Esophagus muscularis mucosa (tissue), 4 donors: ENCODE measurements at regions not wholly inside any gene's neighbourhood (a gene's known extent, or its start where the extent isn't known, plus 50 kb on each side); places are given as distances from the start of the nearest gene placed in this dataset.
A peak's percentile ranks its signal among the peaks of the same experiment; 100 is the strongest.

Source experiments
- DNase-seq: peaks from one replicate; pipeline ENCODE4 v3.0.0-alpha.2; 2017; ENCODE audit errors: extremely low spot score
- H3K27ac ChIP-seq, 4 donors: fragments of 200-600 bp; sonication (generic); replicated peaks in 1 of 4; 1 replicate in 3 of 4; 2 replicates in 1 of 4; pipeline ENCODE4 v1.5.1; 2016 to 2019; ENCODE audit warnings: mild to moderate bottlenecking in 1 of 4
- H3K27me3 ChIP-seq, 4 donors: fragments of 200-600 bp; sonication (generic); one replicate each; pipeline versions ENCODE4 v1.5.1 to v1.6.0; 2016 to 2019
- H3K36me3 ChIP-seq, 4 donors: fragments of 200-600 bp; sonication (generic); one replicate each; pipeline ENCODE4 v1.5.1; 2016 to 2019
- H3K4me1 ChIP-seq, 4 donors: fragments of 200-600 bp; sonication (generic); one replicate each; pipeline ENCODE4 v1.5.1; 2016 to 2019
- H3K4me3 ChIP-seq, 4 donors: fragments of 200-600 bp; sonication (generic); 1 replicate in 2 of 4; 2 replicates in 2 of 4; pipeline ENCODE4 v1.5.1; 2016 to 2019; ENCODE audit warnings: mild to moderate bottlenecking in 4 of 4, moderate library complexity in 1 of 4
- H3K9me3 ChIP-seq, 4 donors: fragments of 200-600 bp; sonication (generic); 1 replicate in 3 of 4; 2 replicates in 1 of 4; pipeline ENCODE4 v1.5.1; 2016 to 2019
- CTCF ChIP-seq, 3 experiments: fragments of 200-600 bp in 2 of 3; fragments of 450-650 bp in 1 of 3; sonication (generic) in 2 of 3; IDR thresholded peaks; one replicate each; pipeline ENCODE4 v1.5.1; 2017 to 2019; ENCODE audit warnings: antibody characterized with exemption in 3 of 3, mild to moderate bottlenecking in 2 of 3, moderate library complexity in 1 of 3
- EP300 ChIP-seq: sonication (generic); formaldehyde crosslinking; IDR thresholded peaks from one replicate; pipeline ENCODE4 v1.6.1; 2017; ENCODE audit warnings: antibody characterized with exemption
- POLR2A ChIP-seq: fragments of 450-650 bp; IDR thresholded peaks from one replicate; pipeline ENCODE4 v1.6.1; 2017; ENCODE audit warnings: antibody characterized with exemption, moderate library complexity, mild to moderate bottlenecking, low read depth
- POLR2AphosphoS5 ChIP-seq, 2 donors: sonication (generic); formaldehyde crosslinking; IDR thresholded peaks; one replicate each; pipeline ENCODE4 v1.6.1; 2017; ENCODE audit warnings: antibody characterized with exemption in 2 of 2
- WGBS: methylation state at CpG from one replicate; pipeline ENCODE4 v1.1.5; 2018; 5-methylcytosine and 5-hydroxymethylcytosine counted together
- intact Hi-C: fragments of 100-400 bp; cut with DNase I; formaldehyde crosslinking; loops from one replicate; pipeline ENCODE4 v1.15.1; 2023

DNA sequence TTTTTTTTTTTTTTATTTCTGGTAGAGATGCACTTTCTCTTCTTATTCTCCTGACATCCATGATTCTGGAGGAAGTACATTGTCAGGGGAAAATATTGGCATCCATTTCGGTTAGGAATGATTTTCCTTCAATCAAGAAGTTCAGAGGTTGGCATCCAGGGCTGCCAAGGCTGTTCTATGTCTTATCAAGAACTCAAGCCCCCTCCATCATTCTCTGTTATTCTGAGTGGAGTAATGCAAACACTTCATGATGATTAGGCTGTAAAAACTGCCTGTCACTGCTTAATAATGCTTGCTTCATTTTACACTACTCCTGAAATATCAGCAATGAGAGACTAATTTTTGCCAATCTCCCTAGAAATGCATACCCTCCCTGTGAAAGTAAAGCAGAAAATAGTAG, 417.1 kb upstream of the NFIA start:
- no peak for DNase-seq
- no peaks in the 10 kb centered on the region for H3K27me3 ChIP-seq
- no peak overlapping the region for H3K4me3 ChIP-seq
- no peaks in the 10 kb centered on the region for H3K4me1 ChIP-seq
- intact Hi-C loops: no loop called here
- no peak overlapping the region for H3K27ac ChIP-seq
- H3K9me3 ChIP-seq: no peaks in the 10 kb centered on the region
- WGBS: 94% methylated on average over 1 of the region's 1 CpG
- no peak for TF ChIP-seq EP300
- no peak for TF ChIP-seq POLR2AphosphoS5 (IDR thresholded peaks at IDR 0.05)
- no peak for TF ChIP-seq POLR2A
- no peak for TF ChIP-seq CTCF (IDR thresholded peaks at IDR 0.05)
- H3K36me3 ChIP-seq: no peaks in the 10 kb centered on the region

DNA sequence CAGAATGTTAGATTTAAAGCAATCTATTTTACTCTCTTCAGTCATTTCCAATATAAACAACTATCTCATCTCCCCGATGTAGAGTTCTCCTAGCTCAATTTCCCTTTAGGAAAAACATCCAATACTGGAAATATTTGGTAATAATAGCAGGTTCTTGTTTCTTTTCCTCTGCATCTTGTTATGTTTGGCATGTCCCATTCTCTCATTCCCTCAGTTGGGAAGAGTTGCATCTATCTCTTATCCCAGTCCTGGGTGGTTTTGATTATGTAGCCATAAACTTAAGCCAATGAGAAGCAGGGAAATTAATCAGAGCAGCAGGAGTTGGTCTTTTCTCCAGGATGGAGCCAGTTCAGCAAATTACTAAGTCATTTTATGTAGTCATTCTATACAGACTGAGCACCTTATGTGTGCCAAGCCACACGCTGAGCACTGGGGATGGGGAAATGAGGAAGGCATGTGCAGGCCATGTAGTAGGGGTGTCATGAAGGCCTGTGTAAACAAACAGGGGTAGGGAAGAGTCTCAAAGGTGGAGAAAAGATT, 418.2 kb upstream of the NFIA start:
- no peak overlapping the region for H3K27ac ChIP-seq
- H3K9me3 ChIP-seq: no peaks in the 10 kb centered on the region
- no peaks in the 10 kb centered on the region for H3K4me1 ChIP-seq
- no peaks in the 10 kb centered on the region for H3K36me3 ChIP-seq
- no peak for TF ChIP-seq POLR2AphosphoS5 (IDR thresholded peaks at IDR 0.05)
- TF ChIP-seq EP300: no peak
- no peak for TF ChIP-seq POLR2A
- TF ChIP-seq CTCF (IDR thresholded peaks at IDR 0.05): no peak
- intact Hi-C loops: no loop called here
- 58% methylated on average over 2 of the region's 2 CpGs for WGBS
- DNase-seq: peak; percentile 47
- no peaks in the 10 kb centered on the region for H3K27me3 ChIP-seq
- no peak overlapping the region for H3K4me3 ChIP-seq

- intact Hi-C loops: no loop called here
- Histone ChIP-seq H3K27ac (no peak overlapping the region), H3K9me3 (no peaks in the 10 kb centered on the region), H3K4me3 (no peak overlapping the region), H3K36me3 (no peaks in the 10 kb centered on the region), H3K27me3 (no peaks in the 10 kb centered on the region), H3K4me1 (no peaks in the 10 kb centered on the region)
- TF ChIP-seq EP300 (no peak), CTCF (IDR thresholded peaks at IDR 0.05) (no peak), POLR2A (no peak), POLR2AphosphoS5 (IDR thresholded peaks at IDR 0.05) (no peak)
- WGBS: 84% methylated on average over 3 of the region's 3 CpGs
- peak; percentile 87 for DNase-seq
These were observed 419.8 kb upstream of the NFIA start for GRCh38 chr1:60662486-60663044.

GRCh38 chr1:60657926-60658325, 424.4 kb upstream of the NFIA start:
- TF ChIP-seq POLR2A (no peak), EP300 (no peak), POLR2AphosphoS5 (IDR thresholded peaks at IDR 0.05) (no peak), CTCF (IDR thresholded peaks at IDR 0.05) (no peak)
- Histone ChIP-seq H3K27me3 (no peaks in the 10 kb centered on the region), H3K4me1 (no peaks in the 10 kb centered on the region), H3K9me3 (no peaks in the 10 kb centered on the region), H3K4me3 (no peak overlapping the region), H3K36me3 (no peaks in the 10 kb centered on the region), H3K27ac (no peak overlapping the region)
- WGBS: 92% methylated on average over 4 of the region's 4 CpGs
- no peak for DNase-seq
- intact Hi-C loops: no loop called here
